ENCODE measurements at regions not wholly inside any gene's neighbourhood (a gene's known extent, or its start where the extent isn't known, plus 50 kb on each side); places are given as distances from the start of the nearest gene placed in this dataset.

DNA sequence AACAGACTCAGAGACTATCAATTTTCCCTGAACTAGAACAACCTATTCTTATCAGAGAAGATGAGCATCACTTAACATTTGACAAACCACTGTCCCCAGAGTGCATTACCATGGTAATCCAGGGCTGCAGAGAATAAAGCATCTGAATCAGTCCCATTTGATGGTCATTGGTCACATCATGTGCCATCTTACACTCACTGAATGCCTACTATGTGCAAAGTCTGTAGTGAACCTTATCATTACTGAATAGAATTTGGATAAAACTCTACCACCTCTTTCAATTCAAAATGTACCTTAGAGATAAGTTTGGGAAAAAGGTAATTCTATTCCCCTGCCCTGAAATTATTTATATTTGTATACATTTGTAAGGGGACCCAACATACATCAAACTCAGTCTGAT is 156.4 kb upstream of the TRPC7 start:
- DNase-seq (no peak), ATAC-seq (no peak)
- no peaks in the 10 kb centered on the region for H3K4me1 ChIP-seq
- peaks cover 0 to 23% (median 0%) of the 10 kb centered on the region in 9 donors for H3K27me3 ChIP-seq
- H3K4me3 ChIP-seq: no peak overlapping the region
- no peaks in the 10 kb centered on the region for H3K36me3 ChIP-seq
- no peaks in the 10 kb centered on the region for H3K9me3 ChIP-seq
- intact Hi-C loops (cut with DNase I): no loop called here
- TF ChIP-seq POLR2A (IDR thresholded peaks at IDR 0.05) (no peak), CTCF (IDR thresholded peaks at IDR 0.05) (no peak)
- H3K27ac ChIP-seq: no peak overlapping the region

GRCh38 chr5:136518814-136519213 is 153.5 kb upstream of the TRPC7 start:
- WGBS, 4 donors: 54 to 69% (median 66%) methylated on average over 3 of the region's 3 CpGs
- Histone ChIP-seq H3K36me3 (no peaks in the 10 kb centered on the region), H3K4me1 (no peaks in the 10 kb centered on the region), H3K4me3 (no peak overlapping the region), H3K27ac (no peak overlapping the region), H3K9me3 (no peaks in the 10 kb centered on the region), H3K27me3 (peaks cover 0 to 10% (median 0%) of the 10 kb centered on the region in 9 donors)
- DNase-seq: no peak
- intact Hi-C loops (cut with DNase I): no loop called here
- TF ChIP-seq CTCF (IDR thresholded peaks at IDR 0.05): no peak
- TF ChIP-seq POLR2A (IDR thresholded peaks at IDR 0.05): no peak
- no peak for ATAC-seq

DNA sequence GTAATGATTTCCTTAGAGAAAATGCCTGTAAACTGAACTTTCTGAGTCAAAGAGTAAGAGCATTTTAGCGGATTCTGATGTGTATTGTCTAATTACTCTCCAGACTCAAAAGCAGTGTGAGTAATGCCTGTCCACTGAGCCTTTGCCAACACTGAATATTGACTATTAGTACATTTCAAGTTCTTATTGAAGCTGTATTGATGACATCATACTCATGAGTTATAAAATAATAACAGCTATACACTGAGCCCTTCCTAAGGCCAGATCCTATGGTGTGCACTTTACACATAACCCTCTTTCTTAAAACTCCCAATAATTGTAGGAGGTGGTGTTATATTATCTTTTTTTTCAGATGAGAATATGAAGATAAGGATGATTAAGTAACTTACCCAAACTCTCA is 152.8 kb upstream of the TRPC7 start:
- intact Hi-C loops (cut with DNase I): no loop called here
- no peaks in the 10 kb centered on the region for H3K36me3 ChIP-seq
- H3K27me3 ChIP-seq: peaks cover 0 to 10% (median 0%) of the 10 kb centered on the region in 9 donors
- TF ChIP-seq POLR2A (IDR thresholded peaks at IDR 0.05): no peak
- no peak for TF ChIP-seq CTCF (IDR thresholded peaks at IDR 0.05)
- ATAC-seq (no peak), DNase-seq (no peak)
- H3K4me1 ChIP-seq: no peaks in the 10 kb centered on the region
- H3K9me3 ChIP-seq: no peaks in the 10 kb centered on the region
- H3K27ac ChIP-seq: no peak overlapping the region
- H3K4me3 ChIP-seq: no peak overlapping the region
- WGBS, 4 donors: 84 to 100% (median 93%) methylated on average over 1 of the region's 1 CpG

- DNase-seq (no peak), ATAC-seq (no peak)
- Histone ChIP-seq H3K27me3 (peaks cover 0 to 10% (median 0%) of the 10 kb centered on the region in 9 donors), H3K36me3 (no peaks in the 10 kb centered on the region), H3K4me1 (no peaks in the 10 kb centered on the region), H3K4me3 (no peak overlapping the region), H3K27ac (no peak overlapping the region), H3K9me3 (no peaks in the 10 kb centered on the region)
- no peak for TF ChIP-seq POLR2A (IDR thresholded peaks at IDR 0.05)
- TF ChIP-seq CTCF (IDR thresholded peaks at IDR 0.05): no peak
- intact Hi-C loops (cut with DNase I): no loop called here
- 0 to 63% (median 42%) methylated on average over 1 of the region's 1 CpG for WGBS, 4 donors
Measured at GRCh38 chr5:136517755-136518154, 152.4 kb upstream of the TRPC7 start.
